ENCODE measurements at regions not wholly inside any gene's neighbourhood (a gene's known extent, or its start where the extent isn't known, plus 50 kb on each side); places are given as distances from the start of the nearest gene placed in this dataset.

DNA sequence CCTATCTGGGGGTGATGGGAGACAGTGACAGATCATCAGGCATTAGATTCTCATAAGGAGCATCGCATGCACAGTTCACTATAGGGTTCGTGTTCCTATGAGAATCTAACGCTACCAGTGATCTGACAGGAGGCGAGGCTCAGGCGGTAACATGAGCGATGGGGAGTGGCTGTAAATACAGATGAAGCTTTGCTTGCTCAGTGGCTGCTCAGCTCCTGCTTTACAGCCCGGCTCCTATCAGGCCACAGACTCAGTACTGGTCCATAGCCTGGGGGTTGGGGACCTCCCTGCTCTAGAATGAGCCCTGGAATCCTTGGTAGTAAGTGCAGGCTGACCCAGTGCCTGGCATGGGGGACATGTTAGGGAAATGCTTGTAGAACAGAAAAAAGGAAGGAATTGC, 426.0 kb downstream of the TYW1 start:
- no peak for DNase-seq (ENCODE audit: low read depth)

DNA sequence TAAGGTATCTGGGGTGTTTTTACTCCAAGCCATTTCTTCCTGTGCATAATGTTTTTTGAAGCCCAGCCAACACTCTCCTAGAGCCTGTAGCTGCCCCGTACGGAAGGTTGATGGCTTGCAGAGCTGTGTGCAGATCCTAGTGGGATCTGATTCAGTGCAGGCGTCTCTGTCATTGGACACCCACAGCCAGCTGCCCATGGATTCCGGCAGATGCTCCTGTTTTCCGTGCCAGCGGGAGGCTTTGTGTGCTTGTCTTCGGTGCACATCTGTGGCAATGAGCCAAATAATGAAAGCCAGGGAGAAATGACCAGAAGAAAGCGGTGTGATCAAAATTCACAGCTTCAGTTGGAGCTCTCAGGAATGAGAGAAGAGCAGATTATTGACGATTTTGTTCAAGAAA, 426.4 kb downstream of the TYW1 start:
- no peak for DNase-seq (ENCODE audit: low read depth)

DNA sequence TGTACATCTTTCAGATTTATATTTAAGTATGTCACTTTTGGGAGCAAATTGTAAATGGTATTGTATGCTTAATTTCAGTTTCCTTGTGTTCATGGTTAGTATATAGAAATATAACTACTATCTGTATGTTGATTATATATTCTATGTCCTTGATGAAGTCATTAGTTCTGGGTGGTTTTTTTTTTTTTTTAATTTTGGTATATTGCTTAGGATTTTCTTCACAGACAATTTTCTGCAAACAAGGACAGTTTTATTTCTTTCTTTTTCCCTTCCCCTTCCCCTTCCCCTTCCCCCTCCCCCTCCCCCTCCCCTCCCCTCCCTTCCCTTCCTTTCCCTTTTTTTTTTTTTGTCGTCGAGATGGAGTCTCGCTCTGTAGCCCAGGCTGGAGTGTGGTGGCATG, 430.0 kb downstream of the TYW1 start:
- no peak for DNase-seq (ENCODE audit: low read depth)

DNA sequence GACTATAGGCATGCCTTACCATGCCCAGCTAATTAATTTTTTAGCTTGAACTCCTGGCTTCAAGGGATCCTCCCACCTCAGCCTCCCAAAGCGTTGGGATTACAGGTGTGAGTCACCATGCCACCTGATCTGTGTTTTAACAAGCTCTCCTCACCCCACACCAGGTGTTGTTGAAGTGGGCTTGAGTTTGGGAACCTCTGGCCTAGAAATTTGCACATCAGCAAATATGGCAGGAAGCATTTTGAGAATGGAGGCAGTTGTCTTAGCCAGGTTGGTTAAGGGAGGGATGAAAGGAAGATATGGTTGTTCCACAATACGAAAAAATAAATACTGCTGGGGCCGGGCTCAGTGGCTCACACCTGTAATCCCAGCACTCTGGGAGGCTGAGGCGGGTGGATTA, 433.1 kb downstream of the TYW1 start:
- DNase-seq (ENCODE audit: low read depth) = no peak

DNA sequence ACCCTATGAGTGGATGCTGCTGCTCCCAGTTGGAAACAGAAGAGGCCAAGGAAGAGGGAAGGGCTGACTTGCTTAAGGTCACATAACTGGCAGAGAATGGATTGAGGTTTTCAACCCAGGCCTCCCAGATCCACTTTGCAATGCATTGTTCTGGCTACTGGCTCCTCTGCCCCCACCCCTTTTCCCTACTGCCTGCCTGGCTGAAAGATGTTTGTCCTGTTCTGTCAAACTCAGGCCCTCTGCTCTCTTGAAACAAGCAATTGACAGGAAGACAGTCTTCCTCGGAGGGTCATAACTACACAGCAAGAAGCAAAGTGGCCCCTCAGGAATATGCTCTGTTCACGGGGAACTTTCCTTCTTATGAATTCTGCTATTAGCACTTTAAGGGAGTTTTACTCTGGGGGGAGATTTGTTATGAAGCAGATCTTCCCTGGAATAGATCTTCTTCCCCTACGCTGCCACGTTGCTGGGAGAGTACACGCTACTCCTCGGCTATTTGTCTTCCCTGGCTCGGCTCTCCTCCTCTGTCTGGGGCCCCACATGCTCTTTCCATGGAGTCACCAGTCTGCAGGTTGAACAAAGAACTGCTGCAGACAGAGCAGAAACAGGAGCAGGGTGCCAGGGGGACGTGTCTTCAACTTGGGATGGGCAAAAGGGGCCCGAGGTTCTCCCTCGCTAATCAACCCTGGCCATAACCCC, 436.1 kb downstream of the TYW1 start:
- no peak for DNase-seq (ENCODE audit: low read depth)

DNA sequence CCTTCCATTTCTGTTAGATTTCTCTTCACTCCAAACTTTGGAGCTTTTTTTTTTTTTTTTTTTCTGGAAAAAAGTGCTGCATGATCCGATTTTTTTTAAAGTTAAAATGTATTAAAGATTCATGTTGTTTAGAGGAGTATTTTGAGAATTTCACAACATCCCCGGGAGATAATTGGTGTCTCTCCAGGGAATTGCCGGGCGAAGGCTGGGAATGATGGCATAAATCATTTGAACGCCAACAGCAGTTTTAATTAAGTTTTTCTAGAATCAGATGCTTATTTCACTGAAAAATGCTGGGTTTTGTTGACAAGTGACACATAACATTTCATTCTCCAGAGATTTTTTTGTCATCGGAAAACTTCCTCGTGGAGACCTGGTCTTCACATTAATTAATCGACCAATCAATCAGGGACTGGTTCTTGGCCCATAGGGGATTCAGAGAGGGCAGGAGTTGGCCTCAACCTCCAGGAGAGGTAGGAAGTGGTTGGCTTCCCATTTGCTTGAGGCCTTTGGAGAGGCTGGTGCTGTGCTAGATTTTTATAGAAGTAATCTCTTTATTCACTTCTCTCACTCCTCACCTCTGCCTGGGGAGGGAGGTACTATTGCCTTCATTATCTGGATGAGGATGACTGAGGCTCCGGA, 439.4 kb downstream of the TYW1 start:
- DNase-seq (ENCODE audit: low read depth) = no peak

DNA sequence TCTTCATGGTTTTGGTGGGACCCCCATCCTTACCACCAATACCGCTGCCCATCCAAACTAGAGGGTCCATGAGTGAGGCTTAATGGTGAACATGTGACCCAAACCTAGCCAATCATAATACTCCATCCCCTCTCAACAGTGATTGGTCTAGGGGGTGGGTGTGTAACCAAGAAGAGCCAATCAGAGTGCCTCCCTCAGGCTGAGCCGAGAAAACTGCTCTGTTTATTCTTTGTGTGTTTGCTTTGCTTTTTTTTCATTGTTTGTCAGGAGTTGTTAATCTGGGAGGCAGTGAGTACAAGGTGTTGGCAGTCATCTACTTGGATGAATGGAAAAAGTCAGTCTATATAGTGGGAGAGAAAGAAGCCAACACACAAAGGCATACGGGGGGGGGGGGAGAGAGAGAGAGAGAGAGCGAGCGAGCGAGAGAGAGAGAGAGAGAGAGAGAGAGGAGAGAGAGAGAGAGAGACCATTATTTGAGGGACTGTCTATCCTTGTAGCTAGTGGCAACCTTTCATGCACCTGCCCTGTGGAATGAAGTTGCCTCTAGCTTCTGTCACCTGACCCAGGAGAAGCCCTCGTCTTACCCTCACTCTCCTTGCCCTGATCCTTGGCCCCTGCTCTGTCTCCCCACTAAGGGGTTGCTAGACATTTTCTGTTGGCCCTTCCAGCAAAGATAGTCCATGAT, 441.7 kb downstream of the TYW1 start:
- DNase-seq (ENCODE audit: low read depth) = no peak

DNA sequence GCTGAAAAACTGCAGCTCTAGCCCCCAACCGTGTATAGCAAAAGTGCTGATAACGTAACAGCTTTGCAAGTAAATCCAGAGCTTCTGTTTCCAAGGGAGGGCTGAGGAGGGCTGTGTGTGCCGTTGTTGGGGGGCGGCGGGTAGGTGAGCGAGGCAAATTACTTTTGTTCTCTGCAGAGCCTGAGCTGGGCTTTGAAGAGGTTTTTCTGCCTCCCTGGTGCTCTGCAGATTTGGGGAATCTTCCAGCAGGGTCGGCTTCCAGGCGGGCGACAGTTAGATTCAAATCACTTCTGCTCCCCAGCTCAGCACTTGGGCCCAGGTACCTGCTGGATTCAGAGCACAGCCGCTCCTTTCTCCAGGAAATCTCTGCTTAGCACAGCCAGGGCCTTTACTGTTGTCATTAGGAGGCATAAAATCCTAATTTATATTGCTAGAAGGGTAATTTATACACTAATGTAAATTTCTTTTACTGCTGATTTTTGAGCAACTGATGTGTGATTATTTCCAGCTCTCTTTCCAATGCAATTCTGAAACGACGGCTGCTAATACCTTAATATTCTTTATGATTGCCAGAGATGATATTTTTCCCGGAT, 442.4 kb downstream of the TYW1 start:
- no peak for DNase-seq (ENCODE audit: low read depth)

DNA sequence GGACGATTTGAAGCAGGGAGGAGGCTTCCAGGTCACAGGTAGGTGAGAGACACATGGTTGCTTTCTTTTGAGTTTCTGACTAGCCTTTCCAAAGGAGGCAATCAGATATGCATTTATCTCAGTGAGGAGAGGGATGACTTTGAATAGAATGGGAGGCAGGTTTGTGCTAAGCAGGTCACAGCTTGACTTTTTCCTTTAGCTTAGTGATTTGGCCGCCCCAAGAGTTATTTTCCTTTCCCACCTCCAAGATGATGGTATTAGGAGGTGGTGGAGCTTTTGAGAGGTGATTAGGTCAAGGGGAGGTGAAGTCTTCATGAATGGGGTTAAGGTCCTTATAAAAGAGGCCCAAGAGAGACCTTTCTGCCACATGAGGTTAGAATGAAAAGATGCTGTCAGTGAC, 443.7 kb downstream of the TYW1 start:
- DNase-seq (ENCODE audit: low read depth) = no peak

DNA sequence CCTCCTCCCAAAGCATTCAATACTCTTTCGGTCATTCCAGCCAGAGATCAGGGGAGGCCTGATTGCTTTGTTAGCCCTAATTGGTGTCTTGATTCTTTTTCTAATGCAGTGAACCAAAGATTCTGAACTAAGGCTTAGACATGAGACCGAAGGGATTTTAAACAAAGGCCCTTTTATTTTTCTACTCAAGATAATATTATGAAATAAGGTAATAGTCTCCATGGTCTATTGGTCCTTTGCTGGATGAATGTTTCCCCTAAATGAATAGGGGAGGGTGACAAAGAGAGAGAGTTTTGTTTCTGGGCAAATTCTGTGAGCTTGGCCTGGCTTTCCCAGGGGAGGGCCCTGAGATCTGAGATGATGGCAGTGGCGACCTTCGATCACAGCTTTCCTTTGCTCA, 449.1 kb downstream of the TYW1 start:
- DNase-seq (ENCODE audit: low read depth) = no peak

DNA sequence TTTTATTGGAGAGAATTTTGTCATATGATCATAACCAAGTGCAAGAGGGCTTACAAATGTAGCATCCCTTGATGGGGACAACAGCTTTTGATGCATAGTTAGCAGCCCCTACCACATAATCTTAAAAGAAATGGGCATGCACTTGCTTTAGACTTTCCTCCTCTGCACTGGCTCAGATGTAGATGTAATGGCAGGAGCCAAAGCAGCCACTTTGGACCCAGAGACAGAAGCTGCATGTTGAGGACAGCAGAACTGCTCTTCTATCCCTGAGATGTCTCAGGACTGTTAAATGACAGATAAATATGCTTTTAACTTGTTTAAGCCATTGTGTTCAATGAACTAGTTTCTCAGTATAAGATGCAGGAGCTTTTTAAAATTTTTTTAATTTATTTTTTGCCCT, 450.7 kb downstream of the TYW1 start:
- no peak for DNase-seq (ENCODE audit: low read depth)

DNA sequence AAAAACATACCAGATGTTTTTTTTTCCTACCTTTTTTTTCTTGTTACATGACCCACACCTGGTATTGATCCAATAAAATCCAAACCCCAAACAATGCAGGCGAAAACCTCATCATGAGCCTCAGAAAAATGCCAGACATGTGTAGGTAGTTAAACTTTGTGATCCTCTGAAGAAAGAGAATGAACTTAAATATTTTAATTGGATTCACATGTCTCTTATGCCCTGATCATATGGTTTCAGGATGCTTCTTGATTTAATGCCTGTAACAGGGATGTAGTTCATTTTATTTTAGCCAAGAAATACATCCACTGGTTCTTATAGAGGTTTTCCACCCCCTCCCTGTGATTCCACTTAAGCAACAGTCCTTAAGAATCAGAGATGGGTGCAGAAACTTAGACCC, 451.6 kb downstream of the TYW1 start:
- no peak for DNase-seq (ENCODE audit: low read depth)

DNA sequence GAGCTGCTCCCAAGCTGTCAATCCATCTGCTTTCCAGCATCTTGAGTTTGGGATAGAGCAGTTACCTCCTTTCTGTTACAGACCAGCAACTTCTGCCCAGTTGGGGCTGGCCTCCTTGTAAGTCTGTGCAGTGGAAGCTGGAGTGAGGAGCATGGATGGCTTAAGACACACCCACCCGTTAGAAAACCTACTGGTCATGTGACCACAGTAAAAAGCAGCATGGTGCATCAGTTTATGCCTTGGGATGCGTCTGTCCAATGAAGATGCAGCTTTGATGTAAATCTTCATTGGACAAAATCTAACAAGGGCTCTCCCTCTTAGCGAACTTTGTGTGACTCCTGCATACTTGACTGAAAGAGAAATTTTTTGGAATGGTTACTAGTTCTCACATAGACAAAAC, 453.5 kb downstream of the TYW1 start:
- no peak for DNase-seq (ENCODE audit: low read depth)

DNA sequence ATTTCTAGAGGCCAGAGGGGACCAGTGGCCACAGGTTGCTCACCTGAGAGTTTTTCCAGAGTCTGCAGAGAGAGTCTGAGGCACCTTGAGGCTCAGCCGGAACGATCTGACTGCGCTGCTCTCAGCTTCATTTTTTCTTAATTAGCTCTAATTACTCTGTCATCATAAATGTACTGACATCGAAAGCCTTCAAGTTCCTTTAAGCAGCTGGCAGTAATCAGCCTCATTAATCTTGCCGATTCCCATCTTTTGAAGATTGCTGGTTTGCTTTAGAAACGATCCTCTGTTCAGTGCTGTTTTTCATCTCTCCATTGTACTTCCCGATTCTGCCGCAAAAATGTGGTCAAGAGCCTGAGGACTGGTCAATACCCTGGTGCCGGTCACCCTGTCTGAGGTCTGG, 454.7 kb downstream of the TYW1 start:
- DNase-seq (ENCODE audit: low read depth) = no peak

DNA sequence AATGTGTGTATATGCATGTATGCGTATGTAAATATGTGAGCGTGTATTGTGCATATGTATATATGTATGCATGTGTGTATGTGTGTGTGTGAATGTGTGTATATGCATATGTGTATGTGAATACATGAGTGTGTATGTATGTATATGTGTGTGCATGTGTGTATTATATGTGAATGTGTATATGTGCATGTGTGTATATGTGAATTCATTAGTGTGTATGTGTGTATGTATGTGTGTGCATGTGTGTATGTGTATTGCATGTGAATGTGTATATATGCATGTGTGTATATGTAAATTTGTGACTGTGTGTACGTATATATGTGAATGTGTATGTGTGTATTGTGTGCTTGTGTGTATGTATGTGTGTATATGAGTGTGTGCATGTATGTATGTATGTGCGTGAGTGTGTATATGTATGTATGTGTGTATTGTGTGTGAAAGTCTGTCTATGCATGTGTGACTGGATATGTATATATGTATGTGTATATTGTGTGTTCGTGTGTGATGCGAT, 455.9 kb downstream of the TYW1 start:
- DNase-seq (ENCODE audit: low read depth) = no peak

DNA sequence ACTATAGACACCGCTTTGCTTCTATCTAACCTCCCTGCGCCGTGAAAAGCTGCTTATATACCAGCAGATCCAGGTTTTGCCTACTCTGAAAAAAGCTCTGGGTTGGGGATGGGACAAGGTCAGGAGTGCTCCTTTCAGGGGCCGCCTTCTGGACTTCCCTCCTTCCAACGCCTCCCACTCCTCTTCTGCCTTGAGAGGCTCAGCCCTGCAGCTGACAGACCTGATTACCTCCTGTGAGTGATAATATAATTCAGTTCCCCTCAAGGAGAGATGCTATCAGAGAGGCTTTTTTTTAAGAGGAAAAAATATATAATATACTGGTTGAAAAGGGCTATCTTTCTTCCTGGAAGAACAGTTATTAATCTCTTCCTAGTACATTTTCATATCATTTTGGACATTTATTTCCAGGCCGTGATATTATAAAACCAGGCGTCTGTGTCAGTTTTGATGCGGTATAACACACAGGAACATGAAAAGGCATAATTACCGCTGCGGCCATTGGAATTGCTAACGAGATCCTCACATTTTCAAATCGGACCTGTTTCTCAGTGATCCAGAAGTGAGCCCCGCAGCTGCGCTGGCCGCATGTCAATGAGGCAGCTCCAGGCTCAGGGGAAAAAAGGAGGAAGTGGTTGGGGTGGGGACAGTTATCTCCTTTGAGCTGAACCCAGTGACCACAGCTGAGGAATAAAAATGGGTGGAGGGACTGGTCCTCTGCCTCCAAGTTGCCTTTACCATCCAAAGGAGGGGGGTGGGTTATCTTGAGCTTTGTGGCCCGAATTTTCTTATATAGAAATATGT, 457.1 kb downstream of the TYW1 start:
- DNase-seq (ENCODE audit: low read depth) = no peak

DNA sequence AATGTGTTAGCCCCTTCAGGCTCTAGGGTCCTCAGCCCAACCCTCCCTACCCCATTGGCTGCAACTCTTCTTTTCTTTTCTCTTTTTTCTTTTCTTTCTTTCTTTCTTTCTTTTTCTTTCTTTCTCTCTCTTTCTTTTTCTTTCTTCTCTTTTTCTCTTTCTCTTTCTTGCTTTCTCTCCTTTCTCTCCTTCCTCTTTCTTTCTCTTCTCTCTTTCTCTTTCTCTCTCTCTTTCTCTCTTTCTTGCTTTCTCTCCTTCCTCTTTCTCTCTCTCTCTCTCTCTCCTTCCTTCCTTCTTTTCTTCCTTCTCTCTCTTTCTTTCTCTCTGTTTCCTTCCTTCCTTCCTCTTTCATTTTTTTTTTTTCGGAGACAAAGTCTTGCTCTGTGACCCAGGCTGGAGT, 458.9 kb downstream of the TYW1 start:
- DNase-seq (ENCODE audit: low read depth) = no peak

DNA sequence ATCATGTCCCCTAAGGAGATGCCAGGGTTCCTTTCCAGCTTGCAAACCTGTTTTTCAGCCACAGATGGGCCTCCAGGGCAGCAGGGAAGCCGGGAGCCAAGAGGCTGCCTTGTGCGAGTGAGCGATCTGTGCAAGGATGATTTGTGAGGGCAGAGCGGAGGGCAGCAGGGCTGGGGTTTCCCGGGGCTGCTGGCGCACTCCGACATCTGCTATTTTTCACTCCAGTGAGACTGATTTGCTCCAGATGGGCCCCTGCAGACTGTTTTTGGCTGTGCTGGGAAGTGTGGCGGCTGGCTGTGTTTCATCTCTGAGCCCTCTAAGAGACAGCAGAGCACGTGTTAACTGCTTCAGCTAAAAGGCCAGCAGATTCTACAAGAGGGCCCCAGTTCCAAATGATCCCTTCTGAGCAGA, 466.2 kb downstream of the TYW1 start:
- DNase-seq (ENCODE audit: low read depth) = no peak

DNA sequence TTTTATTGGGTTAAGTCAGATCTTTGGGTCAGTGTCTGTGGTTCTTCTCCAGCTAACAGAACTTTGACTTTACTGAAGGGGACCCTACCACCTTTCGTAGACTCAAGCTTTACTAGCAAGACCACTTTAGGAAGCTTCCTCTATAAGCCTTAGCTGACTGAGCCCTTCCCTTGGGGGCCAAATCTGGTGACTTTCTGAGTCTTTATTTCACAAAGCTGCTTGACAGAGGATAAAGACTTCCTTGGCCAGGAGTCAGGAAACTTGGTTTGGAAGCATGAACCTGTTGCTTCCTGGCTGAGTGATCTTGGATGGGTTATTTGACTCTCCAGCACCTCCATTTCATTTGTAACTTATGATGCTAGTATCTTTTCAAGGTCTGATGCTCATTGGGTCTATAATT, 466.7 kb downstream of the TYW1 start:
- DNase-seq (ENCODE audit: low read depth) = no peak

DNA sequence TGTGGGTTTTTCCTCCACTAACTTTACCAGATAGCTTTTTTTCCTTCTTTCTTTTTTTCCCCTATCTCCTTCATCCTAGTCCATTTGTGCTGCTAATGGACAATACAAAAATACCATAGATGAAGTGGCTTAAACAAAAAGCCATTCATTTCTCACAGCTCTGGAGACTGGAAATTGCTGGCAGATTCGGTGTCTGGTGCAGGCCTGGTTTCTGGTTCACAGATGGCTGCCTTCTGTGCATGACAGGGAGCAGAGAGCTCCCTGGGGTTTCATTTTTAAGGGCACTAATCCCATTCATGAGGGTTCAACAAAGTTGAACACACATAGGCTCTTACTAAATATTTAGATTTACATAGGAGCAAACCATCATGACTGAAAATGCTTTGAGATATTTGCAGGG, 467.4 kb downstream of the TYW1 start:
- DNase-seq (ENCODE audit: low read depth) = no peak

DNA sequence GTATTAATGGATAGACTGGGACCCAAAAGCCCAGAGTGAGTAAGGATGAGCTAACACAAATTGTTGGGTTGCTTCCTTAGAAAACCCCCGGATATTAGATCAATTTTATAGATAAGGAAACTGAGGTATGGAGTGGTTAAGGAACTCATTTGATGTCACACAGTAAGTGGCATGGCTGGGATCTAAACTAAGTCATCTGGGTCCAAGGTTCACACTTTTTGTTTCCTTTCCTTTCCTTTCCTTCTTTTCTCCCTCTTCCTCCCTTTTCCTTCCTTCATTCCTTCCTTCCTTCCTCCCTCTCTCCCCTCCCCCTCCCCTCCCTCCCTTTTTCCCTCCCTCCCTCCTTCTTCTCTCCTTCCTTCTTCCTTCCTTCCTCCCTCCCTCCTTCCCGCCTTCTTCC, 469.5 kb downstream of the TYW1 start:
- DNase-seq (ENCODE audit: low read depth) = no peak

DNA sequence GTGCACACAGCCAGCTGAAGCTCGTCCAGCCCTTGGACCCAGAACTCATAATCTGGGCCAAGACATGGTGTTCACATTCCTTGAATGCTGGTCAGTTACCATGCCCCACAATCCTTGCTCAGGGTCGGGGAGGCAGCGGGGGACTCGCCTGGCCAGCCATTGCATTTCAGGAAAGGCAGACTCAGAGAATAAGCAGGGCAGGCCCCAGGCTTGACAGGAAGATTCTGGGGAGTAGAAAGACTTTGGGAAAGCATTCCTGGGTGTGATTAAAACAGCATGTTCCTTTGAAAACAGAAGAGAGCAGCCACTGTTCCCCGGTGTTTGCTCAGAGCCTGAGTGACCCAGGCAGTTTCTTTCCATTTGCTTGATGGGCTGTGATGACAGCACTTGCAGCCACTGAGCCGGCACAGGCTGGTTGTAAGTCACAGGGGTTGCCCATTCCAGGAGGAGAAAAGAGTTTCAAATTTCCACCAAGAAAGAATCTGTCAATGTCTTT, 473.7 kb downstream of the TYW1 start:
- DNase-seq (ENCODE audit: low read depth) = no peak
